GM12878 (cell line): ENCODE measurements at regions not wholly inside any gene's neighbourhood (a gene's known extent, or its start where the extent isn't known, plus 50 kb on each side); places are given as distances from the start of the nearest gene placed in this dataset.

Source experiments
- CBX5 ChIP-seq: sonication (generic); IDR thresholded peaks from 2 replicates; pipeline ENCODE4 v1.6.1; 2016; ENCODE audit warnings: low read depth, moderate library complexity, mild to moderate bottlenecking, inconsistent platforms
- ESRRA ChIP-seq: IDR thresholded peaks from 2 replicates; pipeline ENCODE4 v1.6.1; 2012; ENCODE audit warnings: mild to moderate bottlenecking, low read length, improper control_type of control experiment
- PML ChIP-seq: IDR thresholded peaks from 2 replicates; pipeline ENCODE4 v1.6.1; 2012; ENCODE audit warnings: low read length, inconsistent platforms
- SP1 ChIP-seq: IDR thresholded peaks from one replicate; pipeline ENCODE4 v1.6.1; 2011; ENCODE audit warnings: low read depth, low read length
- TF ChIP-seq, protein P1 (sequence below): IDR thresholded peaks from 2 replicates; pipeline ENCODE4 v1.6.1; 2012; ENCODE audit warnings: low read depth, low read length, improper control_type of control experiment
- TF ChIP-seq, protein P2 (sequence below): IDR thresholded peaks from 2 replicates; pipeline ENCODE4 v1.6.1; 2012; ENCODE audit warnings: low read depth, low read length, improper control_type of control experiment
- TF ChIP-seq, protein P3 (sequence below): fragments of 450-650 bp; formaldehyde crosslinking; IDR thresholded peaks from 2 replicates; pipeline ENCODE4 v1.4.0; 2022; ENCODE audit warnings: mild to moderate bottlenecking, moderate library complexity
- TF ChIP-seq, protein P4 (sequence below): fragments of 450-650 bp; IDR thresholded peaks from 2 replicates; pipeline ENCODE4 v1.6.1; 2018; ENCODE audit warnings: borderline replicate concordance, mild to moderate bottlenecking; ENCODE audit not compliant: partially characterized antibody

DNA sequence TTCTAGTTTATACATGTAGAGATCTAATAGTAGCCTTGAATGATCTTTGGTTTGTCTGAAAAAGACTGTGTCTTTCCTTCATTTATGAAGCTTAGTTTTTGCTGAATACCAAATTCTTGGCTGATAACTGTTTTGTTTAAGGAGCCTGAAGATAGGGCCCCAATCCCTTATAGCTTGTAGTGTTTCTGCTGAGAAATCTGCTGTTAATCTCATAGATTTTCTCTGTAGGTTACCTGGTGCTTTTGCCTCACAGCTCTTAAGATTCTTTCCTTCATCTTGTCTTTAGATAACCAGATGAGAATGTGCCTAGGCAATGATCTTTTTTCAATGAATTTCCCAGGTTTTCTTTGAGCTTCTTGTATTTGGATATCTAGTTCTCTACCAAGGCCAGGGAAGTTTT, 562.1 kb downstream of the XIRP2 start (continued):
- TF ChIP-seq ESRRA: no peak
- TF ChIP-seq, protein P1, sequence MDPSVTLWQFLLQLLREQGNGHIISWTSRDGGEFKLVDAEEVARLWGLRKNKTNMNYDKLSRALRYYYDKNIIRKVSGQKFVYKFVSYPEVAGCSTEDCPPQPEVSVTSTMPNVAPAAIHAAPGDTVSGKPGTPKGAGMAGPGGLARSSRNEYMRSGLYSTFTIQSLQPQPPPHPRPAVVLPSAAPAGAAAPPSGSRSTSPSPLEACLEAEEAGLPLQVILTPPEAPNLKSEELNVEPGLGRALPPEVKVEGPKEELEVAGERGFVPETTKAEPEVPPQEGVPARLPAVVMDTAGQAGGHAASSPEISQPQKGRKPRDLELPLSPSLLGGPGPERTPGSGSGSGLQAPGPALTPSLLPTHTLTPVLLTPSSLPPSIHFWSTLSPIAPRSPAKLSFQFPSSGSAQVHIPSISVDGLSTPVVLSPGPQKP: no peak
- TF ChIP-seq, protein P2, sequence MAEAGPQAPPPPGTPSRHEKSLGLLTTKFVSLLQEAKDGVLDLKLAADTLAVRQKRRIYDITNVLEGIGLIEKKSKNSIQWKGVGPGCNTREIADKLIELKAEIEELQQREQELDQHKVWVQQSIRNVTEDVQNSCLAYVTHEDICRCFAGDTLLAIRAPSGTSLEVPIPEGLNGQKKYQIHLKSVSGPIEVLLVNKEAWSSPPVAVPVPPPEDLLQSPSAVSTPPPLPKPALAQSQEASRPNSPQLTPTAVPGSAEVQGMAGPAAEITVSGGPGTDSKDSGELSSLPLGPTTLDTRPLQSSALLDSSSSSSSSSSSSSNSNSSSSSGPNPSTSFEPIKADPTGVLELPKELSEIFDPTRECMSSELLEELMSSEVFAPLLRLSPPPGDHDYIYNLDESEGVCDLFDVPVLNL: no peak
- no peak for TF ChIP-seq CBX5
- TF ChIP-seq, protein P3, sequence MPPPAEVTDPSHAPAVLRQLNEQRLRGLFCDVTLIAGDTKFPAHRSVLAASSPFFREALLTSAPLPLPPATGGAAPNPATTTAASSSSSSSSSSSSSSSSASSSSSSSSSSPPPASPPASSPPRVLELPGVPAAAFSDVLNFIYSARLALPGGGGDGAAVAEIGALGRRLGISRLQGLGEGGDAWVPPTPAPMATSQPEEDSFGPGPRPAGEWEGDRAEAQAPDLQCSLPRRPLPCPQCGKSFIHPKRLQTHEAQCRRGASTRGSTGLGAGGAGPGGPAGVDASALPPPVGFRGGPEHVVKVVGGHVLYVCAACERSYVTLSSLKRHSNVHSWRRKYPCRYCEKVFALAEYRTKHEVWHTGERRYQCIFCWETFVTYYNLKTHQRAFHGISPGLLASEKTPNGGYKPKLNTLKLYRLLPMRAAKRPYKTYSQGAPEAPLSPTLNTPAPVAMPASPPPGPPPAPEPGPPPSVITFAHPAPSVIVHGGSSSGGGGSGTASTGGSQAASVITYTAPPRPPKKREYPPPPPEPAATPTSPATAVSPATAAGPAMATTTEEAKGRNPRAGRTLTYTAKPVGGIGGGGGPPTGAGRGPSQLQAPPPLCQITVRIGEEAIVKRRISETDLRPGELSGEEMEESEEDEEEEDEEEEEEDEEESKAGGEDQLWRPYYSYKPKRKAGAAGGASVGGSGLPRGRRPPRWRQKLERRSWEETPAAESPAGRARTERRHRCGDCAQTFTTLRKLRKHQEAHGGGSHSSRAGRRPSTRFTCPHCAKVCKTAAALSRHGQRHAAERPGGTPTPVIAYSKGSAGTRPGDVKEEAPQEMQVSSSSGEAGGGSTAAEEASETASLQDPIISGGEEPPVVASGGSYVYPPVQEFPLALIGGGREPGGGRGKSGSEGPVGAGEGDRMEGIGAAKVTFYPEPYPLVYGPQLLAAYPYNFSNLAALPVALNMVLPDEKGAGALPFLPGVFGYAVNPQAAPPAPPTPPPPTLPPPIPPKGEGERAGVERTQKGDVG (CRISPR knock-in tag): no peak
- TF ChIP-seq, protein P4, sequence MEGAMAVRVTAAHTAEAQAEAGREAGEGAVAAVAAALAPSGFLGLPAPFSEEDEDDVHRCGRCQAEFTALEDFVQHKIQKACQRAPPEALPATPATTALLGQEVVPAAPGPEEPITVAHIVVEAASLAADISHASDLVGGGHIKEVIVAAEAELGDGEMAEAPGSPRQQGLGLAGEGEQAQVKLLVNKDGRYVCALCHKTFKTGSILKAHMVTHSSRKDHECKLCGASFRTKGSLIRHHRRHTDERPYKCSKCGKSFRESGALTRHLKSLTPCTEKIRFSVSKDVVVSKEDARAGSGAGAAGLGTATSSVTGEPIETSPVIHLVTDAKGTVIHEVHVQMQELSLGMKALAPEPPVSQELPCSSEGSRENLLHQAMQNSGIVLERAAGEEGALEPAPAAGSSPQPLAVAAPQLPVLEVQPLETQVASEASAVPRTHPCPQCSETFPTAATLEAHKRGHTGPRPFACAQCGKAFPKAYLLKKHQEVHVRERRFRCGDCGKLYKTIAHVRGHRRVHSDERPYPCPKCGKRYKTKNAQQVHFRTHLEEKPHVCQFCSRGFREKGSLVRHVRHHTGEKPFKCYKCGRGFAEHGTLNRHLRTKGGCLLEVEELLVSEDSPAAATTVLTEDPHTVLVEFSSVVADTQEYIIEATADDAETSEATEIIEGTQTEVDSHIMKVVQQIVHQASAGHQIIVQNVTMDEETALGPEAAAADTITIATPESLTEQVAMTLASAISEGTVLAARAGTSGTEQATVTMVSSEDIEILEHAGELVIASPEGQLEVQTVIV: no peak
- TF ChIP-seq SP1: no peak
- TF ChIP-seq PML: no peak
- TF ChIP-seq, all 136 proteins: peak for 0
